Central memory CD8-positive, alpha-beta T cell (primary cell): ENCODE measurements at regions not wholly inside any gene's neighbourhood (a gene's known extent, or its start where the extent isn't known, plus 50 kb on each side); places are given as distances from the start of the nearest gene placed in this dataset.
"Not testable (repeated sequence)": the region's sequence is repeated elsewhere in the genome, so short reads cannot be mapped to it uniquely, and the experiment has no call there.

Source experiments
- ATAC-seq: fragments of 150-1000 bp; cut with Tn5 transposase; replicated peaks from 2 replicates; pipeline ENCODE4 v1.10.0; 2022; ENCODE audit warnings: mild to moderate bottlenecking, moderate FRiP score, moderate number of reproducible peaks; ENCODE audit not compliant: poor library complexity, severe bottlenecking; ENCODE audit errors: extremely low read depth
- DNase-seq, 2 donors: peaks; one replicate each; pipeline ENCODE4 v3.0.0; 2021; ENCODE audit warnings: low spot score in 2 of 2
- H3K27ac Mint-ChIP-seq: one replicate; pipeline ENCODE4 v1.8.0; 2022; ENCODE audit warnings: low read depth, mild to moderate bottlenecking, moderate library complexity, mixed read lengths
- H3K27me3 Mint-ChIP-seq: one replicate; pipeline ENCODE4 v1.8.0; 2022; ENCODE audit warnings: mixed read lengths
- H3K36me3 Mint-ChIP-seq: one replicate; pipeline ENCODE4 v1.8.0; 2022; ENCODE audit warnings: mild to moderate bottlenecking, moderate library complexity, mixed read lengths; ENCODE audit not compliant: insufficient read depth
- H3K4me1 Mint-ChIP-seq: one replicate; pipeline ENCODE4 v1.8.0; 2022; ENCODE audit warnings: mixed read lengths
- H3K4me3 Mint-ChIP-seq: one replicate; pipeline ENCODE4 v1.8.0; 2022; ENCODE audit warnings: mild to moderate bottlenecking, moderate library complexity, mixed read lengths
- H3K9me3 Mint-ChIP-seq: one replicate; pipeline ENCODE4 v1.8.0; 2022; ENCODE audit warnings: mixed read lengths

- peaks cover 12% of the 10 kb centered on the region for H3K4me1 Mint-ChIP-seq
- peaks cover 22% of the 10 kb centered on the region for H3K9me3 Mint-ChIP-seq
- ATAC-seq (no peak), DNase-seq (no peak)
- H3K27ac Mint-ChIP-seq, result no peak overlapping the region
- H3K27me3 Mint-ChIP-seq, result no peaks in the 10 kb centered on the region
- peaks cover 3% of the 10 kb centered on the region for H3K36me3 Mint-ChIP-seq
- H3K4me3 Mint-ChIP-seq, result no peak overlapping the region
Observed at GRCh38 chr15:95624616-95625361, 705.7 kb upstream of the NR2F2 start.

GRCh38 chr15:95626501-95627361 is 703.8 kb upstream of the NR2F2 start:
- peaks cover 16% of the 10 kb centered on the region for H3K9me3 Mint-ChIP-seq
- no peak overlapping the region for H3K27ac Mint-ChIP-seq
- no peak for ATAC-seq
- no peak for DNase-seq
- no peak overlapping the region for H3K4me3 Mint-ChIP-seq
- no peaks in the 10 kb centered on the region for H3K27me3 Mint-ChIP-seq
- H3K36me3 Mint-ChIP-seq, result peaks cover 3% of the 10 kb centered on the region
- no peaks in the 10 kb centered on the region for H3K4me1 Mint-ChIP-seq

GRCh38 chr15:95629503-95630168 is 700.9 kb upstream of the NR2F2 start:
- H3K27me3 Mint-ChIP-seq, result no peaks in the 10 kb centered on the region

GRCh38 chr15:95630683-95631082 is 699.8 kb upstream of the NR2F2 start:
- no peak for DNase-seq
- Mint-ChIP-seq H3K27ac (no peak overlapping the region), H3K9me3 (no peaks in the 10 kb centered on the region), H3K27me3 (no peaks in the 10 kb centered on the region), H3K36me3 (peaks cover 3% of the 10 kb centered on the region), H3K4me1 (no peaks in the 10 kb centered on the region), H3K4me3 (no peak overlapping the region)
- no peak for ATAC-seq

More at GRCh38 chr15:95629503-95630168, 700.9 kb upstream of the NR2F2 start:
- Mint-ChIP-seq H3K27ac (no peak overlapping the region), H3K4me3 (no peak overlapping the region), H3K36me3 (peaks cover 3% of the 10 kb centered on the region), H3K9me3 (no peaks in the 10 kb centered on the region), H3K4me1 (no peaks in the 10 kb centered on the region)
- ATAC-seq (no peak), DNase-seq (no peak)

GRCh38 chr15:95635666-95636065 is 694.8 kb upstream of the NR2F2 start:
- no peaks in the 10 kb centered on the region for H3K9me3 Mint-ChIP-seq
- H3K27ac Mint-ChIP-seq, result no peak overlapping the region
- H3K4me1 Mint-ChIP-seq, result no peaks in the 10 kb centered on the region
- H3K27me3 Mint-ChIP-seq, result no peaks in the 10 kb centered on the region
- no peak for DNase-seq
- no peak overlapping the region for H3K4me3 Mint-ChIP-seq
- H3K36me3 Mint-ChIP-seq, result no peaks in the 10 kb centered on the region
- no peak for ATAC-seq

GRCh38 chr15:95636107-95636506 is 694.4 kb upstream of the NR2F2 start:
- no peak overlapping the region for H3K27ac Mint-ChIP-seq
- no peak overlapping the region for H3K4me3 Mint-ChIP-seq
- no peak for DNase-seq
- ATAC-seq, result no peak
- no peaks in the 10 kb centered on the region for H3K27me3 Mint-ChIP-seq
- no peaks in the 10 kb centered on the region for H3K36me3 Mint-ChIP-seq
- H3K4me1 Mint-ChIP-seq, result no peaks in the 10 kb centered on the region
- H3K9me3 Mint-ChIP-seq, result no peaks in the 10 kb centered on the region

GRCh38 chr15:95637234-95637633 is 693.3 kb upstream of the NR2F2 start:
- not testable (repeated sequence) for H3K36me3 Mint-ChIP-seq

GRCh38 chr15:95639208-95639607 is 691.3 kb upstream of the NR2F2 start:
- H3K27me3 Mint-ChIP-seq, result no peaks in the 10 kb centered on the region
- no peak for ATAC-seq
- H3K4me3 Mint-ChIP-seq, result no peak overlapping the region
- H3K36me3 Mint-ChIP-seq, result peaks cover 1% of the 10 kb centered on the region
- no peak for DNase-seq
- no peaks in the 10 kb centered on the region for H3K4me1 Mint-ChIP-seq
- no peak overlapping the region for H3K27ac Mint-ChIP-seq
- no peaks in the 10 kb centered on the region for H3K9me3 Mint-ChIP-seq

More at GRCh38 chr15:95637234-95637633, 693.3 kb upstream of the NR2F2 start:
- not testable (repeated sequence) for H3K9me3 Mint-ChIP-seq, ATAC-seq, H3K27me3 Mint-ChIP-seq, DNase-seq, H3K4me3 Mint-ChIP-seq, H3K4me1 Mint-ChIP-seq, H3K27ac Mint-ChIP-seq

GRCh38 chr15:95644100-95644875 is 686.2 kb upstream of the NR2F2 start:
- no peak for DNase-seq
- Mint-ChIP-seq H3K4me1 (no peaks in the 10 kb centered on the region), H3K27me3 (no peaks in the 10 kb centered on the region), H3K36me3 (peaks cover 1% of the 10 kb centered on the region), H3K27ac (no peak overlapping the region), H3K4me3 (no peak overlapping the region), H3K9me3 (no peaks in the 10 kb centered on the region)
- ATAC-seq, result no peak

- no peak overlapping the region for H3K27ac Mint-ChIP-seq
- H3K9me3 Mint-ChIP-seq, result no peaks in the 10 kb centered on the region
- ATAC-seq, result no peak
- no peaks in the 10 kb centered on the region for H3K27me3 Mint-ChIP-seq
- H3K4me1 Mint-ChIP-seq, result no peaks in the 10 kb centered on the region
- H3K4me3 Mint-ChIP-seq, result no peak overlapping the region
- peaks cover 1% of the 10 kb centered on the region for H3K36me3 Mint-ChIP-seq
- no peak for DNase-seq
Observed at GRCh38 chr15:95645791-95646338, 684.6 kb upstream of the NR2F2 start.

- H3K36me3 Mint-ChIP-seq, result peaks cover 1% of the 10 kb centered on the region
- no peaks in the 10 kb centered on the region for H3K27me3 Mint-ChIP-seq
- no peaks in the 10 kb centered on the region for H3K9me3 Mint-ChIP-seq
- no peak overlapping the region for H3K4me3 Mint-ChIP-seq
- no peak for ATAC-seq
- no peak for DNase-seq
- no peak overlapping the region for H3K27ac Mint-ChIP-seq
- no peaks in the 10 kb centered on the region for H3K4me1 Mint-ChIP-seq
Observed at GRCh38 chr15:95646484-95647273, 683.8 kb upstream of the NR2F2 start.
